Endothelial cell (in vitro differentiated cells): ENCODE measurements at regions not wholly inside any gene's neighbourhood (a gene's known extent, or its start where the extent isn't known, plus 50 kb on each side); places are given as distances from the start of the nearest gene placed in this dataset.

Experiments used
- DNase-seq: peaks from one replicate; pipeline ENCODE4 v3.0.0; 2021; ENCODE audit warnings: low spot score
- H3K27ac Mint-ChIP-seq: one replicate; pipeline ENCODE4 v1.8.0; 2021; ENCODE audit warnings: mixed read lengths, inconsistent platforms; ENCODE audit not compliant: unreplicated experiment
- H3K27me3 Mint-ChIP-seq: one replicate; pipeline ENCODE4 v1.8.0; 2021; ENCODE audit warnings: mild to moderate bottlenecking, moderate library complexity, mixed read lengths, inconsistent platforms; ENCODE audit not compliant: unreplicated experiment
- H3K36me3 Mint-ChIP-seq: one replicate; pipeline ENCODE4 v1.8.0; 2021; ENCODE audit warnings: mild to moderate bottlenecking, low read depth, mixed read lengths, inconsistent platforms; ENCODE audit not compliant: unreplicated experiment
- H3K4me1 Mint-ChIP-seq: one replicate; pipeline ENCODE4 v1.8.0; 2021; ENCODE audit warnings: mild to moderate bottlenecking, mixed read lengths, inconsistent platforms; ENCODE audit not compliant: unreplicated experiment
- H3K4me3 Mint-ChIP-seq: one replicate; pipeline ENCODE4 v1.8.0; 2021; ENCODE audit warnings: mild to moderate bottlenecking, mixed read lengths, inconsistent platforms; ENCODE audit not compliant: unreplicated experiment
- H3K9me3 Mint-ChIP-seq: one replicate; pipeline ENCODE4 v1.8.0; 2021; ENCODE audit warnings: mixed read lengths, inconsistent platforms; ENCODE audit not compliant: unreplicated experiment
- CTCF ChIP-seq: fragments of 200-600 bp; sonication (generic); IDR thresholded peaks from one replicate; pipeline ENCODE4 v1.5.0; 2021; ENCODE audit warnings: antibody characterized with exemption; ENCODE audit not compliant: unreplicated experiment

GRCh38 chr6:40735121-40735520 is 148.0 kb upstream of the LRFN2 start:
- no peak overlapping the region for H3K27ac Mint-ChIP-seq
- H3K4me3 Mint-ChIP-seq, result no peak overlapping the region
- TF ChIP-seq CTCF, result no peak
- H3K4me1 Mint-ChIP-seq, result no peaks in the 10 kb centered on the region
- H3K27me3 Mint-ChIP-seq, result no peaks in the 10 kb centered on the region
- no peaks in the 10 kb centered on the region for H3K36me3 Mint-ChIP-seq
- DNase-seq, result no peak
- H3K9me3 Mint-ChIP-seq, result no peaks in the 10 kb centered on the region

- no peak for TF ChIP-seq CTCF
- Mint-ChIP-seq H3K9me3 (no peaks in the 10 kb centered on the region), H3K4me1 (no peaks in the 10 kb centered on the region), H3K27me3 (no peaks in the 10 kb centered on the region), H3K4me3 (no peak overlapping the region), H3K27ac (no peak overlapping the region), H3K36me3 (no peaks in the 10 kb centered on the region)
- no peak for DNase-seq
Measured at GRCh38 chr6:40734607-40735006, 147.4 kb upstream of the LRFN2 start.

- no peaks in the 10 kb centered on the region for H3K9me3 Mint-ChIP-seq
- no peak overlapping the region for H3K4me3 Mint-ChIP-seq
- H3K36me3 Mint-ChIP-seq, result no peaks in the 10 kb centered on the region
- H3K27ac Mint-ChIP-seq, result no peak overlapping the region
- no peak for DNase-seq
- TF ChIP-seq CTCF, result no peak
- H3K4me1 Mint-ChIP-seq, result no peaks in the 10 kb centered on the region
- H3K27me3 Mint-ChIP-seq, result no peaks in the 10 kb centered on the region
Measured at GRCh38 chr6:40733770-40734396, 146.7 kb upstream of the LRFN2 start.

- no peak for TF ChIP-seq CTCF
- no peak for DNase-seq
- Mint-ChIP-seq H3K36me3 (no peaks in the 10 kb centered on the region), H3K4me1 (no peaks in the 10 kb centered on the region), H3K27me3 (no peaks in the 10 kb centered on the region), H3K4me3 (no peak overlapping the region), H3K9me3 (no peaks in the 10 kb centered on the region), H3K27ac (no peak overlapping the region)
Measured at GRCh38 chr6:40733290-40733689, 146.1 kb upstream of the LRFN2 start.

- Mint-ChIP-seq H3K4me3 (no peak overlapping the region), H3K36me3 (no peaks in the 10 kb centered on the region), H3K4me1 (no peaks in the 10 kb centered on the region), H3K27ac (no peak overlapping the region), H3K27me3 (no peaks in the 10 kb centered on the region), H3K9me3 (no peaks in the 10 kb centered on the region)
- no peak for DNase-seq
- no peak for TF ChIP-seq CTCF
Measured at GRCh38 chr6:40732878-40733277, 145.7 kb upstream of the LRFN2 start.
